A204.1 (cell line): ENCODE measurements at regions not wholly inside any gene's neighbourhood (a gene's known extent, or its start where the extent isn't known, plus 50 kb on each side); places are given as distances from the start of the nearest gene placed in this dataset.

Source experiments
- FAIRE-seq: peaks from 2 replicates; lab custom pipeline; 2012; peaks lifted over from hg19 to GRCh38; lab: Jason Lieb, UNC

DNA sequence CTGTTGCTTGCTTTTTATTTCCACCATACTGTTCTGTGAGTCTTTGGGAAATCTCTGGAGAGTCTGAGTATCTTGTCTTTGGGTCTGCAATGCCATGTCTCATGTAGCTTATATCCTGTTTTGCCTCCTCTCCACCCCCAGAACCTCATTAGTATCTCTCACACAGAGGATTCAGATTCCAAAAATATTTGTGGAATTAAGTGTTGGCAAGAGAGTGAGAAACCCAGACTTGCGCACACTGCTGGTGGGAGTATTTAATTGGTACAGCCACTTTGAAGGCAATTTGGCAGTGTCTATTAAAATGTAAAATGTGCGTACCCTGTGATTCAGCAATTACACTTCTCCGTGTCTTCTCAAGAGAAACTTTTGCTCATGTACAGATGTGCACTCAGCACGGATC is 68.6 kb downstream of the ZNF621 start:
- no peak for FAIRE-seq

DNA sequence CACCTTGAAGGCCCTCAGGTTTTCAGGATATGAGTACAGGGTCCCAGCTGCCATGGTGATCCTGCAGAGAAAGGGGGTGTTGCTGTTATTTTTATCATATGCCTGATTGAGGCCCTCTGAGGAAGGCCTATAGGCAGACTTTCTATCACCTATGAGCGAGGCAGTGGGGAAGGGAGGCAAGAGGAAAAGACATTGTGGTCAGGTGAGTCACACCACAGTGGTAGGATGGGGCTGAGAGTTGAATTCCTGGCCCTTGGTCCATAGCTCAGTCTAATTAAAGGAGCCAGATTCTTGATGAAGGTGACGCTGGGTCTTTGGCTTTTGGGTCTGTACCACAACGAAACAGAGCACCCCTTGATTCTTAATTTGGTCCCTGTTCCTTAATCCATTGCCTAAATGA is 72.7 kb downstream of the ZNF621 start:
- FAIRE-seq = no peak

DNA sequence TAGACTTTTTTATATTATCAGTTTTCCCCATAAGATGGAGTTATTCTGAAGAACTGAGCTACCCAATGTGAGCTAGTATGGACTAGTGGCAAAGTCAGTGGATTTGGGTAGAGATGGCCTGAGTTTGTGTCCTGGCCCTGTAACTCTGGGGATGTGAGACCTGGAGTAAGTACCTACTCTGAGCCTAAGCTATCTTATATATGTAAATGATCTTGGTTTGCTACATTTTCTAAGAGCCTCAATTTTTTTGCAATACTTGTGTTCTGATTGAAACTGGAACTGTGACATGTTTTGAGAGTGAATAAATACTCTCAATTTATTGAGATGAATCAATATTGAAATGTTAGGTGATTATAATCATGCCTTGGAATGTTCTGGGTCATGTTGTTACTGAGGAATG is 73.6 kb downstream of the ZNF621 start:
- FAIRE-seq = no peak

DNA sequence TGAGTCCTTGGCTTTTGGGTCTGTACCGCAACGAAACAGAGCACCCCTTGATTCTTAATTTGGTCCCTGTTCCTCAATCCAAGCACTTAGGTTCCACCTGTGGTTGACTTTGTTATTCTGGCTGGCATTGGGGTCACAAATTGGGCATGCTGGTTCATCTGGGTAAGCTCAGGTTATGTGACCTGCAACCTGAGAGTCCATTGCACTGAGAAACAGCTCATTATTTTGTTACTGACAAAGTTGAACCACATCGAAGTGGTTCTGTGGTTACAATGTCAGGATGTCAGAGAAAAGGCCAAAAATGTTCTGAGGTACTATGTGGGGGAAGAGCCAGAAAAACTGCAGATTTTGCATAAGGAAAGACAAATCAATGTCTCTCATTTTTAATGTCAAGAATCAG is 74.2 kb downstream of the ZNF621 start:
- FAIRE-seq = no peak

DNA sequence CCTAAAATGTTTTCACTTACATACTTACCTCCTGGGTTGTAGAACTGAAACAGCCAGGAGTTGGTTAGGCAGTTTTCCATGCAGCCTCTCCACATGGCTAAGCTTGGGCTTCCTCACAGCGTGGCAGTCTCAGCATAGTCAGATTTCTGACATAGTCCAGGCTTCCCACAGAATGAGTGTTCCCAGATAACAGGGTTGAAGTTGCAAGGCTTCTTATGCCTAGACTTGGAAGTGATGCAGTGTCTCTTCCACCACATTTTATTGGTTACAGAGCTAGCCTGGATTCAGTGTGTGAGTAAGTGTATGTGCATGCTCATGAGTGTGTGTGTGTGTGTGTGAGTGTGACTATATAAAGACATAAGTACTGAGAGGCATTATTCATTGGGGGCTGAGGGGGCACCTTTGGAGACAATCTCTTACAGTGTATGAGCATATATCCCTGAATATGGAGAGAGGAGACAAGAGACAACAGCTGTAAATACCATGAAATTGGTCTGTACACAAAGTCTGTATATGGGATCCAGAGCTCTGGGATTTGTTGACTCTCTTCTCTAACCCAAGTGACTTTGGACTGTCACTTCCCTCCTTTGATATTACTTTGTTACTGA is 78.1 kb downstream of the ZNF621 start:
- FAIRE-seq = no peak

DNA sequence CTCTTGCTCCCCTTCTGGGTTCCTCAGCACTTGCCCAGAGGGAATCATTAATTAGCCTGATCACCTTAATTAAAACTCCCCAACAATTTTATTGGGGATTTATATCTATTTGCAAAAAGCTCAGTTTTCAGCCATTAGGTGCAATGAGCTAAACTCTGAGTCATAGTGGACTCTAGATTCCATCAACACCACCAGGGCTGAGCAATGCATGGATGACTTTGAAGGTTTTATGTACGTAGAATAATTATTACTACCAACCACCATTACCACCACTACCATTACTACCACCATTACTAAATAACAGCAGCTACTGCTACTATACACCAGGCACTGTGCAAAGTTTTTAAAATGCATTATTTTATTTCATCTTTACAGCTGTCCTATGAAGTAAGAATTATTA is 81.2 kb downstream of the ZNF621 start:
- FAIRE-seq = no peak

DNA sequence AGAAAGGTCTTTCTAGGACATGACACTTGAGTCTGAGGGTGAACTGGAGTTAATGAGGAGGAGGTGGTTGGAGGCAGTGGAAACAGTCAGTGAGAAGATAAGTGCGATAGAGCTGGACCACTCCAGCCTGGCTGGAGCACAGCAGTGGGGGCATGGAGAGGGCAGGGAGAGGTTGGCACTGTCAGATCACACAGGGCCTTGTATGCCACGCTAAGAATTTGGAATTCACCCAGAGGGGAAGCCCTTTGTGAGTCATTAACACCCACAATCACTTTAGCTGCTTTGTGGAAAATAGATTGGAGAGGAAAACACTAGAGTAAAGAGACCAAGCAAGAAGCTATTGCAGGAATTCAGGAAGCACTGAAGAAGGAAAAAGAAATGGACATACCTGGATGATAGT is 83.3 kb downstream of the ZNF621 start:
- no peak for FAIRE-seq

DNA sequence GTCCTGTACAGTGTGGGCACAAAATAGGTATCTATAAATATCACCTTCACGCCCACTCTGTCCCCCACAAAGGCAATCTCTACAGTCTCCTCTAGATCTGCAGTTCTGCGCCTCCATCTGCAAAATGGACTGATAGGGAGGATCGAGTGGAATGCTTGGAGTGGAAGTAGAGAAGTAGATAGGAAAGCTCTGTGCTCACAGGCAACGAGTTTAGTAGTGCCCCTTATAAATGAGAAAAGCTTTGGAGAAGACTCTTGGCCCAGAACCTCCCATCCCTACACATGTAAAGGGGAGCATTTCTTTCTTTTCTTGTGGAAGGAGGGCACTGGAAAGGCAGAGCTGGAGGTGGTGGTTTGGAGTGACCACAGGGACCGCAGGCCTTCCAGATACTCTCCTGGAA is 88.5 kb downstream of the ZNF621 start:
- no peak for FAIRE-seq

DNA sequence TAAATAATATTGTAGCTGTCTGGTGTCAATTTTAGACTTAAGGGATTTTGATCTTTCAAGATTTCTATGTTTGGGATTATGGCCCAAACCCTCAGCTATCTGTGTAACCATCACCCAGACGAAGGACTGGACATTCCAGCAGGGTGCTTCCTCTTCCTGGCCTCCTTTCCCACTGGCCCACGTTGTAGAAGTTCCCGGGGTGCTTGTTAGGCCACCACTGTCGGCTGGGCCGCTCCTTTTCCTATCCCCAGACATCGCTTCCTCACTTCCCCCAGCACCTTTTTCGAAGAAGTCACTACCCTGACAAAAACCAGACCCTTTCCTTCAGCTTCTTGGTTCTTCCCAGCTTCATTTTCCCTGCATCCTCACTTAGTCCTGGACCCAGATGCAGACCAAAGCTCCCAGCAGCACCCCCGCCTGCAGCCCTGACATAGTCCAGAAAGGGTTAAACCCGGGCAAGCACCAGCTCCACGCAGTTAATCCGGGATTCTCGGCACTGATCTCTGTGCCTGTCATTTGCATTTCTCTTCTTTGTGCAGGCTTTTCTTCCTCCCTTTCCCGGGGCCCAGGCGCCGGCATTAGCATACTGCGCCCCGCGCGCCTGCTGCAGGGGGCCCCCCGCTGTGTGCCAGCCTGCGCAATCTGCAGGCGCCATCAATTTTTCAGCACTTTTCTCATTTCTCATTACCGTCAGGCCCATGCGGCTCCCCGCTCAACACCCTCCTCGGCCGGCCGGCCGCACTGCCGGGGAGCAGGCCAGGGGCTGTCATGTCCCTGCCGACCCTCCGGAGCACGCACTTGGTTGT is 90.6 kb downstream of the ZNF621 start:
- FAIRE-seq = no peak

DNA sequence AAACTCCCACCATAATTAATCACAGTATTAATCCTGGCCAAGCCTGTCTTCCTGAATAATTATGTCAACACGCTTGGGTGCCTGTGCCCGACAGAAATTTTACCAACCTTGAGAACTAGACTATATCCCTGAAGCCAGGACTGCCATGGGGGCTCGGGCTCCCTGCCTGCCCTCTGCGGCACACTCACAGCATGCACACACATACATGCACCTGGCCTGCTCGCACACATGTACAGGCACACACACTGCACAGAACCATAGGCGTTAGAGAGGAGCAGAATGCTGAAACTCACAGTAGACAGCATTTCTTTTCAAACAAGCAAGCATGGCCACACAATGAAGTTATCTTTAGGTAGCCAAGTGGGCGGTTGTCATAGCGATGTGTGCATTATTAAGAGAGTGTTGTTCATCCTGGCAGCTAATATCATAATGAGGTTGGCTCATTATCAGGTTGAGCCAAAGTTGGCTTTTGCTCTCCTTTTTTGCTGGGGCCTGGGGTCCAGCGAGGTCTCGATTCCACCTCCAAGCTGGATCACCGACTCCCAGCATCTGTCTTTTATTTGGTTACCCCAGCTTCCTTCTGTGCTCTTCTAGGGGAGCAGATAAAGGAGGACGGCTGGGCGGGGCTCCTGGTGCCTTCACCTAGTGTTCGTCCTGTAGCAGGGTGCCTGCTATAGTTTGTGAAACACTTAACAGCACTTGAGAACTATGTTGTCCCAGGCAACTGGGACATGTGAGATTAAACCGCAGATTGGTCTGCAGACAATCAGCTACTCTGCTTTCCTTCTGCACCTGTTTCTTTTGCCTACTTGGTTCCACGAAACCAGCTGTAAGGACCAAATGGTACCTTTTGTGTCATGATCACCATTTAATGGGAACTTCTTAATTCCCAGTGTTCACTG is 91.4 kb downstream of the ZNF621 start:
- no peak for FAIRE-seq

DNA sequence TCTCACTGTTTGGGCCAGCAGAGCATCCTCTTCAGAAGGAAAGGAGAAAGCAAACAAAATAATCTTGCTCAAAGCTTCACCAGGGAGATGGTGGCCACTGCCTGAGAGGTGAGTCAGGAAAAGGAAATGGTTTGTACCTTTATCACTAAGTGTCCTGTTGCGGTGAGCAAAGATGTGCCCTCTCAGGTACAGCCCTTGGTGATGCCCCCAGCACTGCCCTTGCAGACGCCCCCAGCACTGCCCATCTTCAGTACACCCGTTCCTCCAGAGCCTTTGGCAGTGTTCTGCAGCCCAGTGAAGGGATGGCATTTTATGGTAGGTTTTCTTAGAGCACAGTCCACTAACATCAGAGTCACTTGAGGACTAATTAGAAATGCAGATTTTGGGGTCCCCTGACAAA is 92.3 kb downstream of the ZNF621 start:
- FAIRE-seq = no peak

DNA sequence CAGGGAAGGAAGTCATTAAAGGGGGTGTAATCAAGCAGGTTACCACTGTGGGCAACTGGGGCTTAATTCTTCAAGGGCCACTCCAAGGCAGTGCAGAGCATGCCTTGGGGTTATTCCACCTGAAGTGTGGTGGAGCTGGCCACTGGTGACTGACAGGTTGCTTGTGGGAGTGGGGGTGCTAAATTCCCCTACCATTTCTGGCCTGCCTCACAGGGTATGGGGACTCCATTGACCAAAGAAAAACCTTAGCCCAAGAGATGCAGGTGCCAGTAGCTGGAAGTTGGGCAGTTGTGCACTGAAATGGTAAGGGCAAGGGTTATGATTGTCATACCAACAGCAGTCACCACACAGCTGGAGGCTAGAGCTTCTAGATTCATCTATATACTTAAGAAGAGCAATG is 93.4 kb downstream of the ZNF621 start:
- no peak for FAIRE-seq

DNA sequence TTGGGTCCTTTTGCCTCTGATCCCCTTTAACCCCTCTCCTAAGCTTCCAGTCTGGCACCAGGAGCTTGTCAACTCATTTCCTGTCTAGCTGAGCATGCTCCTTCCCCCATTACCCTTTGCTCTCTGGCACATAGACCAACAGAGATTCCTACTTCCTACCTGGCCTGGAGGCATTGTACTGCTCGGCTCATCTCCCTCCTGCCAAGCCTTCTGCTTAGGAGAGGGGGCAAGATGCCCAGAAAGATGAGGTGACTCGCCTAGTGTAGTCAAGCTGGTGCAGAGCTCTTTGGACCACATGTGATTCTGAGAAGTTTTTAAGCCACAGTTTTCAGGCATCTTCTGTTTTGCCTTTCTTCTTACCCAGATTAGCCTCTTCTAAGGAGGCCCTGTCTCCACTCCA is 95.4 kb downstream of the ZNF621 start:
- no peak for FAIRE-seq

DNA sequence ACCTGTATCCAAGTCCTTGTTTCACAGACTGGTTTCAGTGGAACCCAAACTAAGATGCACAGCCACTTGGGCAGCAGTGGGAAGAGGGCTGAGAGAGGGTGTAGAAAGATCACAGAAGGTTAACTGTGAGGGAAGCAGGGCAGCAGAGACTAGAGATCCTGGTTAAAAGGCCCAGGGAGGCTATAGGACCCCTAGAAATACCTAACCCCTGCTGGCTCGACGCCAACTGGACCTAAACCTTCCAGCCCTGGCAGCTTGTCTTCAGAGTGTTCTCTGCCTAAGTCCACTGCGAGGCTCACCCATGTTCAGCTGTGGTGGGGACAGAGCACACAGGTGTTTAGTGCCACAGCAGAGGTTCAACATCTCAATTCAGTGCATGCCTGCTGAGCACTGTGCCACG is 96.5 kb downstream of the ZNF621 start:
- no peak for FAIRE-seq

DNA sequence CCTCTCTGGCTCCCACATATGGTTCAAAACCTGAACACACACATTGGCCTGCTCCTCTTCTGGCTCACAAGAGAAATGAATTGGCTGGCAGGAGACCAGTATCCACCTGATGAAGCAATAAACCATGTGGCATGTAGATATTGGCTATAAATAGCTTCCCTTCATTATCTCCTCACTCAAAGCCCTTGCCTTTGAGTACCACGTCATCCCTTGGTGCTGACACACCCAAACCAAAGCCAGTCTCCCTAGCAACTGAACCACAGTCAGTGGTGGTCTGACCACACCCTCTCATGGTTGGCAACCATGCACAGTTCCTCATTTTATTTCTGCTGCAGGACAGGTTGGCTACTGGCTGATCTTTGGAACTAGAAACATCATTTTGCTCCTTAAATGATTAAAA is 98.8 kb downstream of the ZNF621 start:
- no peak for FAIRE-seq

DNA sequence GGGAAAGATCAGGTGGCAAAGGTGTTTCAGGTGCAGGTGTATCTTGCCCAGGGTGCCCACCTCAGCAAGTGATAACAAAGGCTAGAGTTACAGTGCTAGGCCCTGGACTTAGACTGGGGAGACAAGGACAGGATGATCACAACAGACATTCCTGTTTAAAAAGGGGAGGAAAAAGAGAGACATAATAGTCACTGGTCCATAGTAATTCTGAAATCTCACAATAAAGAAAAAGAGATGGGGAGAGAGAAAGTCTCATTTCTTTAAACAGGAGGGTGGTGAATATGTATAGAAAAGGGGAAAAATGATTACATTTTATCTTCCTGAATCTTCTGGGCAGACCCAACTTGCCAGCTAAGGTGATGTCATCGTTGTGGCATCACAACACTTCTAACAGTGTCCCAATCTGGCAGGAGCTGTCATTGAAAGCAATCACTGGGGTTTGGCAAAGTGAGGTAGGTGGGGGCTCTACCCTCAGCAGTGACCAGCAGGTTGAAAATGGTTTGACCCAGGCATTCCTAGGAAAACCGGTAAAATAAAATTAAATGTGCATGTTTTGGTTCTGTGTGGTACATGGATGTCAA is 99.5 kb downstream of the ZNF621 start:
- FAIRE-seq = no peak

DNA sequence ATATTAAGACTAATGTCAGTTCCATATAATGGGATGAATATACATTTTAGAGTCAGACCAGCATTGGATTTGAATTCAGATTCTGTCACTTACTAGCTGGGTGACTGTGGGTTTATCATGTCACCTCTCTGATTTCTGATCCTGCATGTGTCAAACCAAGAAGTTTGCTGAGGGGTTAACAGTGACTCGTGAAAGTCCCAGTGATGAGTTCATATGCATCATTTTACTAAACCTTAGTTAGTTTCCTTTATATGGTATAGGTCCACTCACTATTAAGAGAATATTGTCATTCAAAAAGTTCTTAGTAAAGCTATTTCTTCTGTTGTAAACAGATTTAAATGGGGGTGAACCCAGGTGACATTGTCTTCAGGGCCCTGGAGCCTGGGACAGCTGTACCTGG is 102.3 kb downstream of the ZNF621 start:
- no peak for FAIRE-seq

DNA sequence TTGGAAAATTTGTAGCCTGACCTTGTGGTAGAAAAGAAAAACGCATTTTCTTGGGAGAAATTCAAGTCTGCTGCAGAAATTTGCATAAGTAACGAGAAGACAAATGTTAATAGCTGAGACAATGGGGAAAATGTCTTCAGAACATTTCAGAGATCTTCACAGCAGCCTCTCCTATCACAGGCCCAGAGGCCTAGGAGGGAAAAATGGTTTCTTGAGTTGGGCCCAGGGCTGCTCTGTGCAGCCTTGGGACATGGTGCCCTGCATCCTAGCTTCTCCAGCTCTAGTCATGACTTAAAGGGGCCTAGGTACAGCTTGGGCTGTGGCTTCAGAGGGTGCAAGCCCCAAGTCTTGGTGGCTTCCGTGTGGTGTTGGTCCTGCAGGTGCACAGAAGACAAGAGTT is 104.2 kb downstream of the ZNF621 start:
- no peak for FAIRE-seq

DNA sequence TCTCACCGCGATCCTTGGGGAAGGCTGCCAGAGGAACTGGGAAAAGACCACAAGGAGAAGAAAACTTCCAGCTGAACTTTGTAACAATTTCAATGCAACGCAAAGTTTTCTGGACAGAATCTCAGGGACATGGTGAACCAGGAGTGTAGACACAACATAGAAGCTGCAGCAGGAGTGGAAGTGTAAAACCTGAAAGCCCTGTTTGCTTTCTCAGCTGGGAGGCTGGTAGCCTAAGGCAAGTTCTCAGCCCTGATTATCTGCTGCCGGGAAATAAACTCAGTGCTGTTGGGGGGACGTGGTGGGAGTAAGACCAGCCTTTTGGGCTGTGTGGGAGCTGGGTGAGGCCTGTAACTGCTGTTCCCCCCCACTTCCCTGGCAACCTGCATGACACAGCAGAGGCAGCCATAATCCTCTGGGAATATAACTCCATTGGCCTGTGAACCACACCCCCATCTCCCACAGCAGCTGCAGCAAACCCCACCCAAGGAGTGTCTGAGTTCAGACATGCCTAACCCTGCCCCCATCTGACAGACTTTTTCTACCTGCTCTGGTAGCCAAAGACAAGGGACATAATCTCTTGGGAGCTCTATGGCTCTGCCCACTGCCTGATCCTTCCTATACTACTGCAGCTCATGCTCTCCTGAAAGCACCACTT is 106.7 kb downstream of the ZNF621 start:
- FAIRE-seq = no peak

DNA sequence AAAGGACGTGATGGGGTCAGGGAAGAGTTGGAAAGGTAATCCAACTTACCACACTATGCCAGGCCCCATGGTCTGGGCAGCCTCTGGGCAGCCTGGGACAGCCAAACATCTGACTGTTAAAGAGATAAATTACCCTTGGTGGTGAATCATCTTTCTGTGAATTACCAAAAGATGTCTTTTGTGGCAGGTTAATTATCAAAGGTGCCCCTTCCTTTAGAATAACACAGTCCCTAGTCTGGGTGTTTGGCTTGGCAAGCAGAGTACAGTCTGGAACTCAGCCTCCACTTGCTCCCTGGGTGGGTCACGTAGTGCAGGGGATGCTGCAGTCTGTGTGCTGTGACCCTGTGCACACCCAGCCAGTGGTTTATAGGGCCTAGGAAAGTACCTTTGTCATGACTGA is 113.1 kb downstream of the ZNF621 start:
- FAIRE-seq = no peak

DNA sequence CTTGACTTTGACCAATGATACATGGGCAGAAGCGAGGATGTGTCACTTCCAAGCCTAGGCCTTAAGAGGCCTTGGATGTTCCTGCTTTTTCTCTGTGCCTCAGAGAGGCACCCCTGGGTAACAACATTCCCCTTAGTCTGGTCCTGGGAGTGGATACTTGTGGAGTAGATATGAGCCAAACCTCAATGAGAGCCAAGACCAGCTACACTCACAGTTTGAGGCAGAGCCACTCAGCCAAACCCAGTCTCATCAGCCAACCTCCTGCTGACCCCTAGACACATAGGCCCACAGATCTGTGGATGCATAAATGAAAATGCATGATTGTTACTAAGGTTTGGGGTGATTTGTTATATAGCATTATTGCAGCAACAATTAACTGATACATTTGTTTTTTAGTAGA is 114.2 kb downstream of the ZNF621 start:
- no peak for FAIRE-seq

DNA sequence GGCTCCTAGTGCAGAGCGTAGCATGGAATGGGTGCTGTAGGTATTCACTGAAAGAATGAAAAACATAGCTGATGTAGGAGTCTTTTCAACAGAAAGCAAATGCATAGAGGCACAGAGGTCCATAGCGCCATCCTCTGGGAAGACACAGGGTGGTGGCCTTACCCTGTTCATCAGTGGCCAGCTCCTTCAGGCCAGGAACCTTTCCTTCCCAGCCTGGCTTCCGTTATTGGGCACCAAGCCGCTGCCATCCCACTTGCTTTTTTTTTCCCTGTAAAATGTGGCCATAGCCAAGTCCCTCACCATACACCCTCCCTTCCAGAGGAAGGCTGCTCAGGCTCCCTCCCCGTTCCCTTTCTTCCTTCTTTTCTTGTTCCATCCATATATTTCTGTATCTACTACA is 118.1 kb downstream of the ZNF621 start:
- FAIRE-seq = no peak
